MV-4-11 (cell line): ENCODE measurements at regions not wholly inside any gene's neighbourhood (a gene's known extent, or its start where the extent isn't known, plus 50 kb on each side); places are given as distances from the start of the nearest gene placed in this dataset.
A peak's percentile ranks its signal among the peaks of the same experiment; 100 is the strongest.

ENCODE experiments used
- DNase-seq: peaks from one replicate; lab custom pipeline; 2025; lab: John Stamatoyannopoulos, UW

DNA sequence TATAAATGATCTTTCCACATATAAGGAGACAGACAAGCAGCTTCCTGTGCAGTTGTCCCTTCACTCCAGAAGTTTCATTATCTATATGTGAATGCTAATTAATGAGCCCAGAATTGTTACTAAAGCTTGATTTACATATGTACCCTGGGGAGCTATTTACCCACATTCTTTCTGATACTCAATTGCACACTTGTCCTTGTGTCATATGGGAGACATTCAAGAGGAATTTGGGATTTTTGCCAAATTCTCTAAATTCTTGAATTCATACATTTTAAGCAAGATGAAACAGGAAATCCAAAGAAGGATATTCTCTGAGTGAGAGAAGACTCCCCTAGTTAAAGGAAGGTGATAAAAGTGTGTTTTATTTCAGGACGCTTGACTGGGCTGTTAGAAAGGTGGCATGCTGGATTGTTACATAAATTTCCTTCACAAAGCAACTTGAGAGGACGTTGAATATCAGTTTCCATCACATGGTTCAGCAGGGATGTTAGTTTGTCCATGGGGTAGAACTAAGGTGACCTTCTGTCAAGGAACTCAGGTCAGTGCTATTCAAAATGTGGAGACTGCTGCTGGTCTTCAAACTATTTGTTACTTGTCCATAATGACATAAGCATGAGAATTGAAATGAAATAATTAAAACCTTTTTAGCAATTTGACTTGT lies 368.2 kb downstream of the IRS1 start:
- DNase-seq, result no peak

DNA sequence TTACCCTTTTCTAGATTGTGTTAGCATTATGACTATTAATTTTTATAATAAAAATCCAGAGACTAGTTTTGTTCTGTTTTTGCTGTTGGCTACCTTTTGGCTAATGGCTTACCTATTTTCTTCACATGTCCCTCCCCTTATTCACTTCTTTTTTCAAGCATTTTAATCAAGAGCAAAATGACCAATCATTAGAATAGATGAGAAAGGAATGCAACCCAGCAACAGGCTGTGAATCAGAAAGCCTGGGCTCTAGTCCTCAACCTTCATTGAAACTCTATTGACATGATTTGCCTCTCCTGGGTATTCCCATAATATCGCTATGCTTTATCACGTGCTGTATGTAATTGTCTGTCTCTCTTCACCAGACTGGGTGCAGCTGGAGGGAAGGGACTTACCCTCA lies 370.1 kb downstream of the IRS1 start:
- no peak for DNase-seq

DNA sequence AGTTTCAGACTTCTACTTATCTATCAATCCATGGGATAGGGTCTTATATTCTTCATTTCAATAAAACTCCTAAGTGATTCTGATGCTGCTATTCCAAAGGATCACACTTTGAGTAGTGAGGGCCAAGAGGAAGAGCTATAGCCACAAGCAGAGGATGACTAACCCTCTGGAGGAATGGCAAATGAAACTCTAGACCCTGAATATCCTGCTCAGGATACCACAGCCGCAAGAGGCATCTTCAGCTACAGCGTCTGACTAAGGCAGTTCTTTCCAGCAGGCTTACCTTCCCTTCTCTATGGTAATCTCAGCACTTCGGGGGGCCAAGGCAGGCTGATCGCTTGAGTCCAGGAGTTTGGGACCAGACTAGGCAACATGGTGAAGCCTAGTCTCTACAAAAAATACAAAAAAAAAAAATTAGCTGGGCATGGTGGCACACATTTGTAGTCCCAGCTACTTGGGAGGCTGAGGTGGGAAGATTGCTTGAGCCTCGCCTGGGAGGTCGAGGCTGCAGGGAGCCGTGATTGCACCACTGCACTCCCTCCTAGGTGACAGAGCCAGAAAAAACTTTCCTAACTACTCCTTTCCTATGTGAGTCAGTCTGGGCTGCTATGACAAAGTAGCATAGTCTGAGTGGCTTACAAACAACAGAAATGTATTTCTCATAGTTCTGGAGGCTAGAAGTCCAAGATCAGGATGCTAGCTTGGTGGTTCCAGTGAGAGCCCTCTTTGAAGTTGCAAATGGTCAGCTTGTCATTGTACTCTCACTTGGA lies 371.9 kb downstream of the IRS1 start:
- DNase-seq, result peak; percentile 65

DNA sequence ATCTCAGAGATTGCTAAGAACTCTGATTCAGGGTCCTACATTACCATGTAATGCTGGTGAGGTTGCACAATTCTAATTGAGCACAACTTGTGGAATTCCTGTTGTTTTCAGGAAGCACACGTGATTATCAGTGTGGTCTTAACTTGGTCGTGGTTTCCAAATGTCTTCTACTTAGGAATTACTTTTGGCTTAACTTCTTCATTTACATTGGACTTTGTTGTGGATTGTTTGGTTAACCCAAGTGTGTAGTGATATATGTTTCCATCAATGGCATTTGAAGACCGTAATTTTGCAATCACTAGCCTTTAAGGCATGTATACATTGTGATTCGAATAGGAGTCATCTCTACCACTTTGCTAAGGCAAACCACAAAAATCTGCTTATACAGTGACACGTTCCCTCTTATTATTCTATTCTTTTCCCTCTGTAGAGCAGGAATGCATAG lies 373.3 kb downstream of the IRS1 start:
- peak; percentile 92 for DNase-seq

DNA sequence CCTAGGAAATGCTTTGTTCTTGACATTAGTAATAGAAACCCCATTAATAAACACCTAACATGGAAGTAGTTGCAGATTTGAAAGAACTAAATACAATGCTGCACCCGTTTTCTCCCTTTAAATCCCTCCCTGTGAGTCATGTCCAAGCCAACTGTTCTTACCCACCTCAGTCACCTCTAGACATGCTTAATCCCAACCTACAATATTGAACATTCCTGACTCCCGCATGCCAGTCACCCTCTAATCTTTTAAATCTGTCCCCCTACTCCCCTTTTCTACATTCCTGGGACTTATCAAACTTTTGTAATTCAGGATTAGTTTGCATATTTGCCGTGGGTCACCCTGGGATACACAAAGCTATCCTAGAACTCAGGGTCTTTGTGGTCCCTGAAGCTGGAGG lies 374.6 kb downstream of the IRS1 start:
- no peak for DNase-seq

DNA sequence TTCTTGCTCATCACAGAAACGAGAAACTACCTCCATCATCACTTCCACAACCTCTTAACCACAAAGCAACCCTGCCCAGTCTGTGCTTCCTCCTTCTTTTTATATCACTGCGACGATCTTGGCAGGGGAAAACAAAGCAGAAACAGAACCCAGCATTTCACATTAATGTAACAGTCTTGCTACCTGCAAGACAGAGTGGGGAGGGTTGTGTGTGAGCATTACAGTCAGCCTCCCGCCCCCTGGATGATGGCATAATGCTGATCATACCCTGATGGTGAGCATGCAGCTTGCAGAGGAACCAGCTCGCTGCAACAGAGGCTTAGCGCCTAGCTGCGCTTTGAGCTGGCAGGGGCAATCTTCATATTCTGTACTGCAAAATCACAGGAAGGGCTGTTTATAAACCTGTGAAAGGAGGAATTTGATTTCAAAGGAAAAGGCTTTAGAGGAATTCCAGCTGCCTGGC lies 376.1 kb downstream of the IRS1 start:
- peak; percentile 86 for DNase-seq

DNA sequence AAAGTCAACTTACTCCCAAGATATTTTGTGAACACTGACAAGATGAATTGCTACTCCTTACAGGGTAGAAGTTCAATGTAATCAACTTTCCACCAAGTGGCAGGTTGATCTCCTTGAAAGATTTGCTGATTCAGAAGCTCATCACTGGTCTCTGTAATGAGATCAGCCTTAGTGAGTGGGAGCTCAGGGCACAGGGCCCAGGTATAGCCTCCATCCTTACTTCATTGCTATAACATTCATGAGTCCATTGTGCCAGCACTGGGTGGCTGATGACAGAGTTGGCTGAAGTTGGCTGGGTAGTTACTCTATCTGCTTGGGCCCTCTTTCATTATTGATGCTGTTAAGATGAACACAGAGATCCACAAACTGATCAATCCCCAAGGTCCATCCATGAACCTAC lies 379.0 kb downstream of the IRS1 start:
- DNase-seq, result no peak

DNA sequence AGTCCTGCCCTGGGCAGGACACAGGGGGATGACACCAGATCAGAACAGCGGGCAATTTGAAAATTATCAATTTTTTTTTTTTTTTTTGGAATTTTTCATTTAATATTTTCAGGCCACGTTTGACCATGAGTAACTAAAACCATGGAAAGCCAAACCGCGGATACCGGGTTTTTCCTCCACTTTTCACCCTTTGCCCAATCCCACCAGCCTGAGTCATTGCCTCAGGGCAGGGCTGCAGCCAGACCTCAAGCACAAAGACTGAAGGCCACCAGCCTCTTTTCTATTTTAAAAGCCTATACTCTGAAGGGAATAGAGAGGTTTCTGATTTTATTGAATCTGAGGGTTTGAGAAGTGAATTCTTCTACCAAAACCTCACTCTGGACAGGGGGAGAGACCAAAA lies 381.1 kb downstream of the IRS1 start:
- no peak for DNase-seq

DNA sequence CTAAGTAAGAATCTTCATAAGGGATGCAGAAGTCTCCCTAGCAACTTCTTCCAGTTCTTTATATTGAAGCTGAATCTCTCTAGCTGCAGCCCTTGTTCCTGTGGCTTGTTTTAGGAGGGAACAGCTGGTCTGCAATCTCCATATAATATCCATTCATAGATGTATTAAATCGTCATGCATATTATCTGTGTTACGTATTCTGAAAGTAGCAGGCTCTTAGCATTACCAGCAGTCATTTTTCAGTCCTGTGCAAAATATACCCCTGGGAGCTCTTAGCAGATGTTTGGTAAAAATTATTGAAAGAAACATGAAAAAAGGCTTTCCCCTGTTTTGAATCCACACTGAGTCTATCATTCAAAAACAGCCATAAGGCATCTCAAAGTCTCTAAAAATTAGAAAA lies 385.3 kb downstream of the IRS1 start:
- no peak for DNase-seq

DNA sequence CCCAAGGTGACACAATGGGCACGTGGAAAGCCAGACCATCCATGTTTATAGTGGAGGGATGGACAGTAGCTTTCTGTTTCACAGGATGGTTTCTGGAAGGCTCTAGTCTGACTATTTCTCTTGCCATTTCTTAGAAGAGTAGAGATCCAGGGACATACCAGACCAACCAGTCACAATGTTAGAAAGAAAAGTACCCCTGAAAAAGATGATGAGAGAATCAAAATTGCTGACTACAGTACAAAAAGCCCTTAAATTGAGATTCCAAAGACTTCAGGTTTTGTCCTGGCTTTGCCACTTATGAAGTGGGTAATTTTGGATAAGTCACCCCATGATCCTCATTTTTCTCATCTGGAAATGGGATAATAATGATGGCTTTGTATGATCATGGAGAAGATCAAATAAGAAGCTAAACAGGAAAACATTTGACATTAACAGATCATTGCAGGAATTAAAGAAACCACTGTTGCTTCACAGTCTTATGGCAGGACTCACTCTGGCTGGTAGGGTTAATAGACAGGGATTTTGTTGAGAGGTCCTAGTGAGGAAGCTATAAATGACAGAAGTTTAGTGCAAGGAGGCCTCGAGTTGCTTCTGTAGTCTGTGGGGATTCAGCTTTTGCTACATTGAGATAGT lies 386.0 kb downstream of the IRS1 start:
- no peak for DNase-seq

DNA sequence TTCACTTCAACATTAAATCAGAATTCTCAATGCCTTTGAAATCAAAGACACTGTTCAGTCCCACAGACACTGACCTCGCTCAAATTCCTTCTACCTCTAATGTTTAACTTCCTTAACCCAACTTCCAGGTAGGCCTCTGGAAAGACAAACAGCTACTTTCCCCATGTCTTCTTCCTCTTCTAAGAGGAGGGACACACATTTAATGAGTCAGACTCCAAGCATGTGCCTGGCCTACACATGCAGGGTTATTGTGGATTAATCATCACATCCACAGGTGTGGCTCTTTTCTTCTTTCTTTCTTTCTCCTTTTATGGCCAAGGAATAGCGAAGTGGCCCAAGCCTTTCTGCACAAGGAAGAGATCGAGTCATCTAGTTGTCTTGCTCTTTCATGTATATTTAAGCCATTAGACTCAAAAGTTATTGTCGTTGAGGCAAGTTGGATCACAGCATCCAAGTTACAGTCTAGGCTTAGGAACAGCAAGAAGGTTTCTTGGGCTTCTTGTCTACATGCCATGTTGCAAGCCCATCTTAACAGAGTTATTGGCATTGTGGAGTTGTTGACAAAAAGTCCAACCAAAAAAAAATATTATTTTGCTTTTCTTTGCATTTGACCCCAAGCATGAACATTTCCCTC lies 387.8 kb downstream of the IRS1 start:
- DNase-seq, result no peak

DNA sequence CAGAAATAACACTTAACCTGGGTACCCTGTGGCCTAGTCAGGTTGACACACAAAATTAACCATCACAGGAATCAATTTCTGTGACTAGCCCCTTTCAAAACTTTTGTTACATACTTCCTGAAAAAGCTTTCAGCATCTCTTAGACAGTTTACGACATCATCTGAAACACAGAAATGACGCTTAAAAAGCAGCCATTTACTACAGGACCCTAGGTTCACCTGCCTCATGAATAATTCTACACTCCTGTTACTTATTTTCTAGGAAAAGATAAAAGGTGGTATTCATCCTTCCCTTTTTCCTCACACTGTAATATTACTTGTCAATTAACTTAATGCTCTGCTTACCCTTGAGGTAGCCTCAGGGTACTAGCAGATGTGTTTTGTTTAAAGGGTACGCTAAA lies 388.4 kb downstream of the IRS1 start:
- no peak for DNase-seq

DNA sequence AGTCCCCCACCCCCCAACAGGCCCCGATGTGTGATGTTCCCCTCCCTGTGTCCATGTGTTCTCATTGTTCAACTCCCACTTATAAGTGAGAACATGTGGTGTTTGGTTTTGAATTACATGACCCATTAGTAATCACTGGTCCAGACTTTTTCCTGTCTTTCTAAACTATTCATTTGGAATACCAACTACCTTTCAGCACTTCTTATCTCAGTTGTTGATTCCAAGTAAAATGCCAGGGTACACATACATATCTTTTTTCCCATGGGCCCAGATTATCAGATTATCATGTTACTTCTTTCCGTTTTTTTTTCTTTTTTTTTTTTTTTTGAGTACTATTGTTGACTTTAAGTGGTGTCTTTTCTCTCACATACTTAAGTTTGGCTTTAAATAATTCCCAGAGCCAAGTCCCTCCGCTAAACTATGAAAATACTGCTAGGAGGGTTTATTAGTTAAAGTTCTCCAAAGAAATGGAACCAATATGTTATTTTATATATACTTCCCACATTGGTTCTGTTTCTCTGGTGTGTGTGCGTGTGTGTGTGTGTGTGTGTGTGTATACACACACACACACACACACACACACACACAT lies 389.3 kb downstream of the IRS1 start:
- DNase-seq, result no peak

DNA sequence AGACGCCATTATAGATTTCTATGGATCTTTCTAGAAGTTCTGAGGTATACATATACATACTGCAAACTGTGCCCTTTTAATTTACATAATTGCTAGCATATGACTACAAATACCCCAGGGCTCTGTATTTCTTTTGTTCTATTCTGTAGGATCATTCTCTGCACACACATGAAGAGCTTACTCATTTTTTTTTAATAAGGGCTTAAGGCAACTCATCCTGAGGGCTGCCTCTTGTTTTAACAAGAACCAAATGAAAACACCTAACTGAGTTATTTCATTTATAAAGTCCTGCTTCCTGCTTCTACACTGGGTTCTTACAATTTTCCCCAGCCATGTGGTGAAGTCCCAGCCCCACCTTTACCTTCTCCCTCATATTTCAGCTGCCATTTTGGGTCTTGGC lies 390.5 kb downstream of the IRS1 start:
- DNase-seq, result no peak

DNA sequence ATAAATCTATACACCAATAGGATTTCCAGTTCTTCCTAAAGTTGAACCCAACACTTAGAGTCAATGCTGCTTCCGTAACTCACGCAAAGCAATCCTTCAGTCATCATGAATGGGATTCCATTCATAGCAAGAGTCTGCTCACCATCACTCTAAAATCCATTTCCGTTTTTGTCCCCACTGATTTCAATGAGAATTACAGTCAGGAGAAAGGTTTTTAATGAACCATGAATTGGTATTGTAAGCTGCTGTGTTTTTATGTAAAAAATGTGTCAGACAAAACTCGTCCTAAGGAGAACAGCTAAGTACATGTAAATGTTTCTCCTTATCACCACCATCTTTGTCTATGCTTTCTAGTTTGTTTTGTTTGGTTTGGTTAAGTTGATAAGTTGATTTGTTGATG lies 391.5 kb downstream of the IRS1 start:
- DNase-seq, result no peak

DNA sequence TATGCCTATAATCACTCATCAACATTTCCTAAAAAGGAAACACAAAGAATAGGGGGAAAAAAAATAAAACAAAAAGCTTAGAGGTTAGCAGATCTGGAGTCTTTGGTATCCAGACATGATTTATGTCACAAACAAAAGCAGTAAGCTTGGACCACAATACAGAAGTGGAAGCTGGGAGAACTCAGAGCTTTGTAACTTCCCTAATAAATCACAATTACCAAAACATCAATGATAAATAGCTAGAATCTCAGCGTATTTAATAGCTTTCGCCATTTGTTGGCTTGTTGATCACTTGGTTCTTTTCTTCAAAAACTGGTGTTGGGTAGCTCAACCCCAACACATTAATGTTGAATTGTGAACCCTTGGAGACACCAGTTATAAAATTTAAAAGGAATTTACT lies 392.5 kb downstream of the IRS1 start:
- peak; percentile 56 for DNase-seq

DNA sequence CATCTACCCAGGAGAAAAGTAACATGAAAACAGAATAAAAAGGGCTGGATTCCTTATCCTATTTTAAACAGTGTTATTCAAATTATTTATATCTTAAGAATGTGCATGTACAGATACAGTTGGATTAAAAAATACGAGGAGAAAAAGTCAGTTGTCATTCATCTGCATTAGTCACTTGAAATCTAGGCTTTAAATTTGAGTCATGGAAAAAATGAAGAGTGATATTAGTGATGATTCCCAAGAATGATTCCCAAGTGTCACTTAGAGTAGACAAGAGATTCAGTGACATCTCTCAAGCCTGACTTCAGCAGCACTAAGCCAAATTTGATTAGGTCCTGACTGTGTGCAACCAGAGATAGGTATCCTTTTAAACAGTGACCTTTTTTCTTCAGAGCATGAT lies 394.2 kb downstream of the IRS1 start:
- DNase-seq, result no peak

DNA sequence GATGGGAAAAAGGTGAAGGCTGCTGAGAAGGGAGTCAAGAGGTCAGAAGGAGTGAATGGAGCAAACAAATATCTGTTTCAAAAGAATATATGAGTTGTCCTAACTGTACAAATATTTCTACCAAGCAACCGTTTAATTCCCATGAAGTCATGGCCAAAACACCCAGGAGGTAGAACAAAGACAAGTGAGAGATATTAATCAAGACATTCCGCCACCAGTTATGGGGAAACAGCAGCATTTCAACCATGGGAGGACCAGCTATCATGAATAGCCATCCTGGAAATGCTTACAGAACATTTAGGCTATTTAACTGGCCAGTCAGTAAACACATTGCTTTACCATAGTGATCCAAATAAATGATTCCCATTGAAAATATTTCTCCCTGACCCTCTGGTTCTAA lies 396.3 kb downstream of the IRS1 start:
- no peak for DNase-seq

DNA sequence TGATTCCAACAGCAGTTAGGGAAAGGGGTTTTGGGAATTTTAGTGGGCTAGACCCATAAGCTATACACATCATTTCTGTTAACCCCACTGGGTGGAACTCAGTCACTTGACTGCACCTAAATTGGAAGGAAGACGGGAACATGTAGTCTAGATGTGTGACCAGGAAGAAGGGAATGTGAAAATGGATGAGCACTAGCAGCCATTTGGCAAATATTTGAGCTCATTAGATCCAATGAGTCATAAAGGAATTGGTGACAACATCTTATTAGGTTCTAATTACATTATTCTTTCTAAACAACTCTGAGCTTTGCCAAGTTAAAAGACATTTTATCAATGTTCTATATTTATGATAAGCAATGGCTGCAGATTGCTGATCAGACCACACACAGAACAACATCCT lies 400.6 kb downstream of the IRS1 start:
- DNase-seq, result no peak

DNA sequence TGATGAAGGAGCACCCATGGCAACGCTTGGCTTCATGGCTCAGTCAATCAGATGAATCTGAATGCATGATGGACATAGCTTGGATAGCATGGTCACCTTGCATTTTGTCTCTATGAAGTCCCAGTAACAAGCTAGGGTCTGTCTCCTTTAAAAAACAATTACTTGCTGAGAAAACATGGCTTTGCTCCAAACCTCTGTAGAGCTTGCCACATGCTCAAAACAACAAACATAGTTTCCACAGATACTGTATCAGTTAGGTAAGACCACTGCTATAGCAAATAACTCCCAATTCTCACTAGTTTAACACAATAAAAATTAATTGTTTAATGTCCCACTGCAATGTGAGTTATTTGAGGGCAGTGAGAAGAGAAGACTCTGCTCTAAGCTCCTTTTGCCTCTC lies 401.0 kb downstream of the IRS1 start:
- no peak for DNase-seq

DNA sequence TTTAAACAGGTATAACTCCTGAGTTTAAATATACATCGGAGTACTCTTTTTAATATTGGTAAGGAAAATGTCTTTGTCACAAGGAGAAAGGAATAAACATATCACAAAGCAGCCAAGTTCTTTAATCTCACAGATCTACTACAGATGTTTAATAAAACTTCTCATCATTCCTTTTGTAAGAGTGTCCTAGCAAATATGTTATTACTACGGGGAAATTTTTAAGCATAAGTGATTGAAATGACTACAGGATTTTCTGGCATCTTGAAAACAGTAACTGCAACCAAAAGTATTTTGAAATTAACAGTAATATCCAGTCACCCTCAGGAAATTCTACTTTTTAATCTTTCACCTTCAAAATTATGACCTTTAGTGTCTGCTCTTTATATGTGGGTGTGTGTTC lies 403.1 kb downstream of the IRS1 start:
- DNase-seq, result no peak

DNA sequence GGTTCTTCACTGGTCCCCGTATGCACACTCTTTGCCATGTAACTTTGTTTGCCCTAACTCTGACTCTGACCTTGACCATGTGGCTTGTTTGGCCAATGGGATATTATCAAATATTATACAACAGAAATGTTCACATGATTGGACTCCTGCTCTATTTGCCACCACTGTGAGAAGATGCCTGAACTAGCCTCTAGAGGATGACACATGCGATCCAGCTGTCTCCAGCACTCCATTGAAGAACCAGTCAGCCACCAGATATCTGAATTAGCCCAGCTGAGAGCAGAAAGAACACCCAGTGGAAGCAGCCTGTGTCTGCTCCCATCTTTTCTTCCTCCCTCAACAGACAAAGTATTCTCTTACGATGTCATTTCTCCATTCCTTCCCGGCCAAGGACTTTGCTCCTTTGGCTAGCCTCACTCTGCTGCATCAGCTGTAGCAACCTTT lies 412.1 kb downstream of the IRS1 start:
- DNase-seq, result no peak
